DND-41 (cell line): ENCODE measurements at regions not wholly inside any gene's neighbourhood (a gene's known extent, or its start where the extent isn't known, plus 50 kb on each side); places are given as distances from the start of the nearest gene placed in this dataset.

Source experiments
- EZH2 ChIP-seq: IDR thresholded peaks from 3 replicates; pipeline ENCODE4 v1.6.1; 2012; ENCODE audit warnings: borderline replicate concordance, low read depth, mild to moderate bottlenecking, moderate library complexity, low read length, inconsistent platforms; ENCODE audit not compliant: severe bottlenecking
- TF ChIP-seq, protein P1 (sequence below): IDR thresholded peaks from 2 replicates; pipeline ENCODE4 v1.5.1; 2012; ENCODE audit warnings: borderline replicate concordance, low read length, moderate library complexity, mild to moderate bottlenecking; ENCODE audit not compliant: poor library complexity, severe bottlenecking; ENCODE audit errors: extremely low read depth

DNA sequence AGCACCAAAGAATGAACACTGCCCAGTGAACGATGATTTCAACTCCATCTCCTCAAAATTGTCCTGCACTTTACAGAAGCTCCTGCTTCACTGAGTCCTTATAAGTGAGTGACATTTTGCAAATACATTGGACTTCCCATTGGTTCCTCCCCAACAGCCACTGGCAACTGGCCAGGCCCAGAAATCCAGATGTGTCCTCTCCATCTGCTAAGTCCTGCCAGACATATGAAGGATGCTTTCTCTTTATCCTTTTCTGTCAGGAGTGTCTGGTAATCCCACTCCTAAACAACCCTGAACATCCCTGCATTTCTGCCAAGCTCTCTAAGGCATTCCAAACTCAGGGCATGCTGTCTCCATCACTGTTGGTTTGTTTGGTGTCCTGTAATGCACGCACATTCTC, 271.8 kb downstream of the RRAGC start:
- TF ChIP-seq, protein P1, sequence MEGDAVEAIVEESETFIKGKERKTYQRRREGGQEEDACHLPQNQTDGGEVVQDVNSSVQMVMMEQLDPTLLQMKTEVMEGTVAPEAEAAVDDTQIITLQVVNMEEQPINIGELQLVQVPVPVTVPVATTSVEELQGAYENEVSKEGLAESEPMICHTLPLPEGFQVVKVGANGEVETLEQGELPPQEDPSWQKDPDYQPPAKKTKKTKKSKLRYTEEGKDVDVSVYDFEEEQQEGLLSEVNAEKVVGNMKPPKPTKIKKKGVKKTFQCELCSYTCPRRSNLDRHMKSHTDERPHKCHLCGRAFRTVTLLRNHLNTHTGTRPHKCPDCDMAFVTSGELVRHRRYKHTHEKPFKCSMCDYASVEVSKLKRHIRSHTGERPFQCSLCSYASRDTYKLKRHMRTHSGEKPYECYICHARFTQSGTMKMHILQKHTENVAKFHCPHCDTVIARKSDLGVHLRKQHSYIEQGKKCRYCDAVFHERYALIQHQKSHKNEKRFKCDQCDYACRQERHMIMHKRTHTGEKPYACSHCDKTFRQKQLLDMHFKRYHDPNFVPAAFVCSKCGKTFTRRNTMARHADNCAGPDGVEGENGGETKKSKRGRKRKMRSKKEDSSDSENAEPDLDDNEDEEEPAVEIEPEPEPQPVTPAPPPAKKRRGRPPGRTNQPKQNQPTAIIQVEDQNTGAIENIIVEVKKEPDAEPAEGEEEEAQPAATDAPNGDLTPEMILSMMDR, result no peak
- no peak for TF ChIP-seq EZH2
